AG04449 (cell line): ENCODE measurements at regions not wholly inside any gene's neighbourhood (a gene's known extent, or its start where the extent isn't known, plus 50 kb on each side); places are given as distances from the start of the nearest gene placed in this dataset.

Experiments used
- CTCF ChIA-PET: fragments of 350-600 bp; formaldehyde crosslinking; extraction: SDS; loops from one replicate; lab custom pipeline; 2021; ENCODE audit warnings: antibody characterized with exemption; lab: Yijun Ruan, JAX
- POLR2A ChIA-PET: fragments of 400-600, 350-600 bp; formaldehyde crosslinking; extraction: SDS; loops from one replicate; lab custom pipeline; 2020; ENCODE audit warnings: antibody characterized with exemption, inconsistent platforms; lab: Yijun Ruan, JAX
- DNase-seq: peaks from one replicate; pipeline ENCODE4 v3.0.0-alpha.2; 2010; ENCODE audit warnings: low read depth, low spot score
- H3K4me3 ChIP-seq: 2 replicates; pipeline ENCODE4 v1.5.1; 2011; ENCODE audit warnings: low read depth, mild to moderate bottlenecking, control low read depth, low read length
- TF ChIP-seq, protein P1 (sequence below): IDR thresholded peaks from one replicate; pipeline ENCODE4 v1.5.1; 2011; ENCODE audit warnings: mild to moderate bottlenecking, moderate library complexity, low read length, control low read depth, inconsistent platforms; ENCODE audit not compliant: insufficient read depth; ENCODE audit errors: missing control alignments

DNA sequence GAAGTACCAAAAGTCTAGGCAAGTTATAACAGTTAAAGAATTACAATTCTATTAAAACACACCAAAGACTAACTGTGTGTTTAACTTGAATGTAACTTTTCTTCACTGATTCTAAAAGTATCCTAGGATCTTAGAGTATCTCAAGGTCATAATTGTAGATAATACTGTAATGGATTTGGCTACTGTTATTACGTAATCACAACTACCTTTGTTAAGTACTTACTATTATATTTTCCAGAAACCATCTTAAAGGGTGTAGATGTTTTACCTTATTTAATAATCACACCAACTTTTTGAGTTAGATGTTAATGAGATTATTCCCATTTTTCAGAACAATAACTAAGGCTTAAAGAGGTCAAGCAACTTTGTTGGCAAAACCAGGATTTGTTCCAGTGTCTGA is 161.3 kb upstream of the REG3A start:
- no peak for DNase-seq
- ChIA-PET CTCF (no interaction called here), POLR2A (no interaction called here)
- no peak overlapping the region for H3K4me3 ChIP-seq
- TF ChIP-seq, protein P1, sequence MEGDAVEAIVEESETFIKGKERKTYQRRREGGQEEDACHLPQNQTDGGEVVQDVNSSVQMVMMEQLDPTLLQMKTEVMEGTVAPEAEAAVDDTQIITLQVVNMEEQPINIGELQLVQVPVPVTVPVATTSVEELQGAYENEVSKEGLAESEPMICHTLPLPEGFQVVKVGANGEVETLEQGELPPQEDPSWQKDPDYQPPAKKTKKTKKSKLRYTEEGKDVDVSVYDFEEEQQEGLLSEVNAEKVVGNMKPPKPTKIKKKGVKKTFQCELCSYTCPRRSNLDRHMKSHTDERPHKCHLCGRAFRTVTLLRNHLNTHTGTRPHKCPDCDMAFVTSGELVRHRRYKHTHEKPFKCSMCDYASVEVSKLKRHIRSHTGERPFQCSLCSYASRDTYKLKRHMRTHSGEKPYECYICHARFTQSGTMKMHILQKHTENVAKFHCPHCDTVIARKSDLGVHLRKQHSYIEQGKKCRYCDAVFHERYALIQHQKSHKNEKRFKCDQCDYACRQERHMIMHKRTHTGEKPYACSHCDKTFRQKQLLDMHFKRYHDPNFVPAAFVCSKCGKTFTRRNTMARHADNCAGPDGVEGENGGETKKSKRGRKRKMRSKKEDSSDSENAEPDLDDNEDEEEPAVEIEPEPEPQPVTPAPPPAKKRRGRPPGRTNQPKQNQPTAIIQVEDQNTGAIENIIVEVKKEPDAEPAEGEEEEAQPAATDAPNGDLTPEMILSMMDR, result no peak

DNA sequence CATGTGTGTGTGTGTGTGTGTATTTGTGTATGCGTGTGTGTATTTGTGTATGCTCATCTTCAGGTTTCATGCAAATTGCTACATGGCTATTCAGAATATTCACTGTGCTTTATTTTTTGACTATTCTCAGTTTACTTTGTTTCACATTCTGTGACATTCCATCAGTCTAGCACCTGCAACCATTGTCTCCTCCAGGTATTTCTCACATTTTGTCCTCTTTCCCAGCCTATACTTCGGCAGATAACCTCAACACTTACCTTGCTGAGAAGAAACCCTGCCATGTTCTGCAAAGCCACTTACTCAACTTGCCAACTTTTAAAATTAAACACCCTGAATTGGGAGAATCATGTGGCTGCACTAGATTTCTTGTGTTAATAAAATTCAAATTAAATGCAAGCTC is 135.4 kb upstream of the REG3A start:
- TF ChIP-seq, protein P1, result no peak
- H3K4me3 ChIP-seq, result no peak overlapping the region
- ChIA-PET POLR2A (no interaction called here), CTCF (no interaction called here)
- no peak for DNase-seq

DNA sequence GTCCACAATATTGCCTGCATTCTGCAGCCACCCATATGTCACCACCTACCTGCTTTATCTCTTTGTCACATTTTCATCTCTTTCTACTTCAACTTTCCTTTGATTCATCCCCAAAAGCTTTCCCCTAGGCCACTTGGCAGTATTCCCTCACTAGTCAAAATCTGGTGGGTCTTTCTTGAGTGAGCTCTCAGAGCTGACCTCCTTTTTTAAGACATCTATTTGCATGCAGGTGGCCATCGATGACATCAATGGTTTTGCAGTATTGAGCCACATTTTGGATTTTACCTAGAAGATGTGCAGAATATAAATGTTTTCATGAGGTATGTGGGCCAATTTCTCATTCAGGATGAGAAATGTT is 133.4 kb upstream of the REG3A start:
- no peak for DNase-seq
- ChIA-PET POLR2A (no interaction called here), CTCF (no interaction called here)
- H3K4me3 ChIP-seq, result no peak overlapping the region
- TF ChIP-seq, protein P1, result no peak

DNA sequence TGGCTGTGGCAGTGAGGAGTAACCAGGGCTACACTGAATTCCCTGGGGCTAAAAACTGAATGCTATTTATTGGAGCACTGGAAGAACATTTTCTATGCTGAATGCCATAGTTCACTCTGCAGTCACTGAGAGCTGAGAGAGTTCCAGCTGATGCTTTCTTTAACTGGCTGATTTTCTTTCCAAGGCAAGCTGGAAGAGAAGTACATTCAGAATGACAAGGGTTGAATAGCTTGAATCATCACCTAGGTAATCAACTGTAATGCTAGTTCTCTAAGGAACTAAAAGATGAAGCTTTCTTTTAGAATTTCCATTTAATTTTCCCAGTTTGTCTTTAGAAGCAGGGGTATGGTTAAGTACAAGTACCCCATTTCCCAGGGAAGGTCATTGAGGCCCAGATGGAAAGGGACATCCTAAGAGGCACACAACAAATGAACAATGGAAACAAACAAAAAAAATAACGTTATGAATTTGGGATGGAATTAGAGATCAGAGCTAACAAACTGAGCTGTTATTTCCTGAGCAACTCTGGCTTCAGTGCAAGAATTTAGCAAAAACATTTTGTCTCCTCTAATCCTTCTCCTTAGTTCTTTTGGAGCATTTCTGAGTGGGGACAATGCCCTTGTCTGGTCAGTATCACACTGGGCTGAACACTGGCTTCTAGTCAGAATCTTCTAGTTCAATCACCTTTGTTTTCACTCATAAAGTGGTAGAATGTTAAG is 132.8 kb upstream of the REG3A start:
- no peak overlapping the region for H3K4me3 ChIP-seq
- no peak for DNase-seq
- POLR2A ChIA-PET, result no interaction called here
- CTCF ChIA-PET, result no interaction called here
- TF ChIP-seq, protein P1, result no peak

DNA sequence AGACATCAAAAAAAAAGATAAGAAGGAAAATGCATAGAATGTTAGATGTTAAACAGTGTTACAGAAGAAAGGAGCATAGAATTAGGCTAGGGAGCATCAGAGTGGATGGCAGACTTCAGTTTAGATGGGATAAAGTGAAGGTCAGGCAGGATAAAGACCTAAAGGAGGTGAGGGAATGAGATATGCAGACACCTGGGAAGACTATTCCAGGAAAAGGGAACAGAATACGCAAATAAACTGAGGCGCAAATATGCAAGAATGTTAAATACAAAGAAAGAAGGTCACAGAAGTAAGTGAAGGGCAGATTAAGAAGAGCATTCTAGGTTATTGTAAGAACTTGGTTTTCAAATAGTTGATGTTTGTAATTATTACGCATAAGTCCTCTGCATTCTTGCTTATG is 116.3 kb upstream of the REG3A start:
- ChIA-PET POLR2A (no interaction called here), CTCF (no interaction called here)
- DNase-seq, result no peak
- TF ChIP-seq, protein P1, result no peak
- no peak overlapping the region for H3K4me3 ChIP-seq

DNA sequence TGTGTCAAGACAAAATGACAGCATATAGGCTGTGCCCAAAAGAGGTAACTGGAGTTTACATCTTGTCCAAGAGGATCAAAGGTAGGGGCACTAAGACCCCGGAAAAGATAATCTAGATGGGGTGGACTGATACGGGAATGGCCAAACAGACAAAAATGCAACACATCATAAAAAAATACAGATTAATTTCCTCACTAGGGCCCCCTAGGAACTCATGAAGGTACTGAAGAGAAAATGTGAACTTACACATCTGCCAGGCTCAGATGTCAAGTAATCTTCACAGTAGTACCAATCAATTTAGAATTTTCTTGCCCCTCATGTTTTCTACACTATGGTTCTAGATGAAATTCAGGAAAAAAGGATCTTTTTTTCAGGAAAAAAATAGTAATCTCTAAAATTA is 115.6 kb upstream of the REG3A start:
- no peak for DNase-seq
- H3K4me3 ChIP-seq, result no peak overlapping the region
- ChIA-PET CTCF (no interaction called here), POLR2A (no interaction called here)
- TF ChIP-seq, protein P1, result no peak
